Stimulated activated CD4-positive, alpha-beta T cell treated with anti-CD3 and anti-CD28 coated beads, Interleukin-4, amount 100 ng/mL, for 1 hour (primary cell): ENCODE measurements at regions not wholly inside any gene's neighbourhood (a gene's known extent, or its start where the extent isn't known, plus 50 kb on each side); places are given as distances from the start of the nearest gene placed in this dataset.
"Not testable (repeated sequence)": the region's sequence is repeated elsewhere in the genome, so short reads cannot be mapped to it uniquely, and the experiment has no call there.

Experiments
- DNase-seq: peaks from one replicate; pipeline ENCODE4 v3.0.0-alpha.2; 2020

DNA sequence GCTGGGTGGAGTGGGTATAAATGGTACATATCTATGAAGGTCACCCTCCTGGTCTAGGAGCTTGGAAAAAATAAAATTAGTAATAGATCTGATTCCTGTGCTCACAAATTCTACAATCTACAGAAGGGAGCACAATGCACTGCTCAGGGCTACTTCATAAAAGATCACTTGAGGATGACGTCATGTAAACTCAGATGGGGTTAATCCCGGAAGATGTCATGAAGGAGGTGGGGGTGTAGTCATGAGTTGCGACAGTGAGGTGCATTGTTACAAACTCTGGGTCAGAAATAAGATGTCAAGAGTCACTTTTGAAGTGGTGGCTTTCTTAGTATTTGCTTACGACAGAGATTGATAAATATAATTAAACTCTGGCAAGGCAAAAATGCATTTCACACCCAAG is 68.2 kb downstream of the LHX9 start:
- no peak for DNase-seq

- no peak for DNase-seq
These were observed 69.6 kb downstream of the LHX9 start for GRCh38 chr1:197986817-197987216.

DNA sequence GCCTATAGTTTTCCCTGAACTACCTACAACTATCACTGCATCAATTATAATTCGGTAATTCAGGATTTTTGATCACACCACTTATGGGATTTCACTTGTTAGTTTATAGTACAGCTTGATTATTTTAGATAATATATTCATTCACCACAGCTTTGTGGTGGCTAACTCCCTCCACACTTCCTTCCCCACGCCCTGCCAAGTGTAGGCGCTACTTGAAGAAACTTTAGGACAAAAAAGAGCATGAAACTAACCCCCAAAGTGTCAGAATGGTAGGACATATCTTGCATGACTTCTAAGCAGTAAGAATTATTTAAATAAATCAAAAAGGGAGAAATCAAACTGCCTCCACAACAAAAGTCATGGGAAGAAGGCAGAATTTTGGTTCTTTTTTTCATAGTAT is 70.1 kb downstream of the LHX9 start:
- no peak for DNase-seq

GRCh38 chr1:197988581-197988980 is 71.4 kb downstream of the LHX9 start:
- DNase-seq = not testable (repeated sequence)

GRCh38 chr1:197989058-197989457 is 71.9 kb downstream of the LHX9 start:
- DNase-seq = no peak

DNA sequence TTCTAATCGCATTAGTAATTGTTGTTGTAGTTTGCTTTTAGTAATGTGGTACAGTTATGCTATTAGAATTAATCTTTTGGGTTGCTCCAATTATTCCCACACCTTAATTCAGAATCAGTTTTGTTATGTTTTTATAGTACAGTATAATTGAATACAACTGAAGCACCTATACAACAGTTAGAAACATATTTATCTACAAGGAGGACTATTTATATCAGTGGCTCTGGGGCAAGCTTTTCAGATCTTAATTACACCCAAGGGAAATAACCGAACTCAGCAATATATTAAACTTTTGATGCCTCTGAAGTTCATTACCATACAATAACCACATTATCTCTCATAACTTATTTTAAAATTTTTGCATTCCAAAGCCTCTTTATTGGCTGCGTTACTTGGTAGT is 74.4 kb downstream of the LHX9 start:
- no peak for DNase-seq

GRCh38 chr1:197994907-197995407 is 77.8 kb downstream of the LHX9 start:
- DNase-seq = no peak

DNA sequence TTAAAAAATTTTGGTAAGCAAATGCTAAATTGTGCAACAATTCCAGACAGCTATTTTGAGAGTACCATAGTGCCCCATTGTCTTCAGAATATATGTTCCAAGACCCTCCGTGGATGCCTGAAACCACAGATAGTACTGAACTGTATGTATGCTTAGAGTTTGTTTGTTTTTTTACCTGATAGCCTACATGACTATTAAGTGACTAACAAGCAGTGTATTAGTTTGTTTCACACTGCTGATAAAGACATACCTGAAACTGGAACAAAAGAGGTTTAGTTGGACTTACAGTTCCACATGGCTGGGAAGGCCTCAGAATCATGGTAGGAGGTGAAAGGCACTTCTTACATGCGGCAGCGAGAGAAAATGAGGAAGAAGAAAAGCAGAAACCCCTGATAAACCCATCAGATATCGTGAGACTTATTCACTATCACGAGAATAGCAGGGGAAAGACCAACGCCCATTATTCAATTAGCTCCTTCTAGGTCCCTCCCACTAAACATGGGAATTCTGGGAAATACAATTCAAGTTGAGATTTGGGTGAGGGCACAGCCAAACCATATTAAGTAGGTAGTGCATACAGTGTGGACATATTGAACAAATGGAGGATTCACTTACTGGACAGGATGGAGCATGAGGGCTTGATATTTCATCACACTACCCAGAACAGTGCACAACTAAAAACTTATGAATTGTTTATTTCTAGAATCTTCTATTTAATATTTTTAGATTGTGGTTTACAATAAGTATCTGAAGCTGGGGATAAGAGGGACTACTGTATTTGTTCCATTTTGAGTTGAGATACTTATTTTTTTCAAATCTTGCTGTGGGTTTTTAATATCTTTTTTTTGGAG is 78.5 kb downstream of the LHX9 start:
- no peak for DNase-seq

GRCh38 chr1:197996259-197996512 is 79.0 kb downstream of the LHX9 start:
- not testable (repeated sequence) for DNase-seq

GRCh38 chr1:197998110-197998509 is 80.9 kb downstream of the LHX9 start:
- DNase-seq = no peak

GRCh38 chr1:198001776-198002408 is 84.7 kb downstream of the LHX9 start:
- DNase-seq = no peak

DNA sequence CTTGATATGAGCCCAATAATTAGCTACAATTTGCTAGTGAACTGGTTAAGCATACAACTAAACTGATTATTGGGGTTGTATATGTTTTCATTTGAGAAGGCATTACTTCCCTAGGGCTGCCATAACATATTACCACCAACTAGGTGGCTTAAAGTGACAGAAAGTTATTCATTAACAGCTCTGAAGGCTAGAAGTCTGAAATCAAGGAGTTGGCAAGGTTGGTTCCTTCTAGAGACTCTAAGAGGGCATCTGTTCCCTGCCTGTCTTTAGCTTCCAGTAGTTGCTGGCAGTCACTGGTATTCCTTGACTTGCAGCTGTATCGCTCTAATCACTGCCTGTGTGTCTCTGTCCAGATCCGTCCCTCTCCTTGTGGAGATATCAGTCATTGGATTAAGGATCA is 86.3 kb downstream of the LHX9 start:
- no peak for DNase-seq

- no peak for DNase-seq
These were observed 89.8 kb downstream of the LHX9 start for GRCh38 chr1:198007011-198007410.

- DNase-seq = no peak
These were observed 90.8 kb downstream of the LHX9 start for GRCh38 chr1:198007687-198008607.

DNA sequence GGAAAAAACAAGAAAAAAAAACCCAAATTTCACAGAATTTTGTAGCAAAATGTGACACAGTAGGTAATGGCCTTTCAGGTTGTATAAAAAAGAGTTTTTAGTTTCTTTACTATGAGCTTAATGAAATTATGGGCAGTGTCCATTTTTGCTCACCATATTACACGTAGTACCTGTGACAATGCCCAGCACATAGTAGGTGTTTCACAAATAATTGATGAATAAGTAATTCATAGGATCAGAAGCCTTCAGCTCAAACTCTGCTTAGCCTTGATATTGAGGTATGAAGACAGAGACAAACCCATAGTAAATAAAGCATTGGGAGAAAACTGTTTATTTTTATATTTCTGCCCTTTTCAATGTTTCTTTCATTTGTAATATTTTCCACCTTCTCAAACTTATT is 97.2 kb downstream of the LHX9 start:
- no peak for DNase-seq

- DNase-seq = no peak
These were observed 98.1 kb downstream of the LHX9 start for GRCh38 chr1:198015309-198015708.

DNA sequence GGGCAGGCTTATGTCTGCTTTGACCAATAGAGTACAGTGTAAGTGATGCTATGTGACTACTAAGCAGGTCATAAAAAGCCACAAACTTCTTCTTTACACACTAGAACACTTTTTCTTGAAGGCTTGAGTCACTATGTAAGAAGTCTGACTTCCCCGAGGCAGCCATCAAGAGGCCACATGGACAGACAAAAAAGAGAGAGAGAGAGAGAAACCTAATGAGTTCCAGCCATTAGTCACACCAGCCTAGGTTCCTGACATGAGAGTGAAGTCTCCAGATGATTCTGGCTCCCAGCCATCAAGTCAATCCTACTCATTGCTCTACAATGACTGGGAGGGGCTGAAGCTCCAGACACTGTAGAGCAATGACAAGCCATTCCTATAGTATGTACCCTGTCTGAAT is 101.4 kb downstream of the LHX9 start:
- DNase-seq = no peak

GRCh38 chr1:198019126-198019525 is 102.0 kb downstream of the LHX9 start:
- DNase-seq = no peak

- DNase-seq = no peak
These were observed 107.2 kb downstream of the LHX9 start for GRCh38 chr1:198024336-198024735.

- DNase-seq = no peak
These were observed 107.6 kb downstream of the LHX9 start for GRCh38 chr1:198024782-198025181.

DNA sequence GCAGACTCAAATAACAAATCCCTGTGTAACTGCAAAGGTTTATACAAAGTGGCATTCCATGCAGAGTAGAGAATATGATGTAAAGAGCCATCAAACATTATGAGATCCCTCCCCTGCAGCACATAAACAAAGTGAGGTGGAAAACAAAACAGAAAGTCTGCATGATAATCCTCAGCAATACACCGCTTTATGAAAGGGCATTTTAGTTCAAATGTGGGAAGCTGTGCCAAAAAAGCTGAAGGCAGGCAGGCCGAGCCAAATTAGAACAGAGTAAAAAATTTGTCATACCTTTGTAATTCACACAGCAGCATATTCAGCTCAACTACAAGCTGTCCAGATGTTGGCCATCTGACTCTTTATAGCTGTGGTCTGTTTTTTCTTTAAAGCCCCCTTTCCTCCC is 113.5 kb downstream of the LHX9 start:
- DNase-seq = no peak

- no peak for DNase-seq
These were observed 113.9 kb downstream of the LHX9 start for GRCh38 chr1:198031086-198031485.

DNA sequence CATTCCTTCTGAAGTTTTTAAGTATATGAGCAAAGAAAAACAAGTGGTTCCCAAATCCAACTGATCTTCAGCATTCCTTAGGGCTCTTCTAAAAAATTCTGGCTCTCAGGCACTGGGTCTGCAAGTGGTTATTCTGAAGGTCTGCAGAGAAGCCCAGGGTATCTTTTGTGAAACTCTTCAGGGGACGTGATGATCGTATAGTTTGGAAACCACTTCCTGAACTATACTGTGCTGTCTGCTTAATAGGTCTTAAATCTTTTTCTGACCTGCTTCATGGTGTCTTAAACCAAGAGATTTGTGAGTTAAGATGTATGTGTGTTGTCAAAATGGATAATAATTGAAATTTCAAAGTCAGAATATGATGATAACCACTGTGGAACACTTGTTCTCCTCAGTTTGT is 115.5 kb downstream of the LHX9 start:
- no peak for DNase-seq

DNA sequence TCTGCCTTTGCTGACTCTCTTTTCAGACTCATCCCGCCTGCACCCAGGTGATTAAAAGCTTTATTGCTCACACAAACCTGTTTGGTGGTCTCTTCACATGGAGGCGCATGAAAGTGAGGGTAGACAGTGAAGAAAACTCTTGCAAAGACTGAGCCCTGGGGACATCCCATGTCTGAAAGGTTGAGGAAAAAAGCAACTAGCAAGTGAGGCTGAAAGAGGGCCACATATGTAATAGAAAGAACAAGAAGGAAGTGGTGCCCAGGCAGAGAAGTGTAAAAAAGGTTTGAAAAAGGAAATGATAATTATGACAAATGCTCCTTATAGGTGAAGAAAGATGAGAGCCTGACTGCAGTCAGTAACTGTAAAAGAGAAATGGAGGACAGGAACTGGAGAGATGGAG is 115.9 kb upstream of the NEK7 start:
- no peak for DNase-seq
